CD4-positive, alpha-beta T cell treated with Interleukin-15 for 1 hour (primary cell): ENCODE measurements at regions not wholly inside any gene's neighbourhood (a gene's known extent, or its start where the extent isn't known, plus 50 kb on each side); places are given as distances from the start of the nearest gene placed in this dataset.
A peak's percentile ranks its signal among the peaks of the same experiment; 100 is the strongest.

Experiments
- DNase-seq: peaks from one replicate; pipeline ENCODE4 v3.0.0-alpha.2; 2020

GRCh38 chr3:101081446-101081845 is 88.2 kb upstream of the ABI3BP start:
- DNase-seq, result no peak

GRCh38 chr3:101077361-101078011 is 84.3 kb upstream of the ABI3BP start:
- DNase-seq, result no peak

- DNase-seq, result no peak
These were observed 81.3 kb upstream of the ABI3BP start for GRCh38 chr3:101074518-101074917.

- no peak for DNase-seq
These were observed 79.1 kb upstream of the ABI3BP start for GRCh38 chr3:101072300-101072699.

- DNase-seq, result no peak
These were observed 77.5 kb upstream of the ABI3BP start for GRCh38 chr3:101070799-101071121.

GRCh38 chr3:101069901-101070798 is 76.9 kb upstream of the ABI3BP start:
- peak; percentile 27 for DNase-seq

- DNase-seq, result no peak
These were observed 75.8 kb upstream of the ABI3BP start for GRCh38 chr3:101068876-101069606.

- no peak for DNase-seq
These were observed 73.5 kb upstream of the ABI3BP start for GRCh38 chr3:101066711-101067129.

GRCh38 chr3:101065962-101066361 is 72.7 kb upstream of the ABI3BP start:
- DNase-seq, result no peak

GRCh38 chr3:101063401-101063800 is 70.2 kb upstream of the ABI3BP start:
- DNase-seq, result no peak

- no peak for DNase-seq
These were observed 68.1 kb upstream of the ABI3BP start for GRCh38 chr3:101061312-101061711.

- DNase-seq, result no peak
These were observed 57.6 kb upstream of the ABI3BP start for GRCh38 chr3:101050866-101051265.

GRCh38 chr3:101050046-101050445 is 56.8 kb upstream of the ABI3BP start:
- no peak for DNase-seq

GRCh38 chr3:101049532-101049931 is 56.3 kb upstream of the ABI3BP start:
- DNase-seq, result no peak

GRCh38 chr3:101043687-101044078 is 50.5 kb upstream of the ABI3BP start:
- no peak for DNase-seq

- DNase-seq, result no peak
These were observed 49.9 kb upstream of the ABI3BP start for GRCh38 chr3:101042996-101043686.
